ENCODE measurements at regions not wholly inside any gene's neighbourhood (a gene's known extent, or its start where the extent isn't known, plus 50 kb on each side); places are given as distances from the start of the nearest gene placed in this dataset.

DNA sequence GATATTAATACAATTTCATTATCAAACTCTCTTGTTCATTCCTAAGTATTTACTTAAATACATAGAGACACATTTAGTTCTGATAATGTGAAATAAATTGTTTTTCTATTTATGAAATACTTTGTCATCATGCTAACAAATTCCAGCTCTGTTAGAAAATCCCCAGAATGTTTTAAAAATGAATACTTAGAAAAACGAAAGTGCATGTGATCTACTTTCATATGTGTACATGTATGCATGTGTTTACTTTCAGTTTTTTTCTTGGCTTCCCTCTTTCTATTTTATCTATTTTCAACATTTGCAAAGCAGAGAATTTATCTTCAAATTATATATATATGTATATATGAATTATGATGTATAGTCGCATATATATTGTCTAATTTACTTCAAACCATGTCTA, 1110.0 kb upstream of the PCDH20 start:
- H3K4me3 ChIP-seq (ENCODE audit: low read depth, low read length), result no peak overlapping the region
- TF ChIP-seq, protein P1, sequence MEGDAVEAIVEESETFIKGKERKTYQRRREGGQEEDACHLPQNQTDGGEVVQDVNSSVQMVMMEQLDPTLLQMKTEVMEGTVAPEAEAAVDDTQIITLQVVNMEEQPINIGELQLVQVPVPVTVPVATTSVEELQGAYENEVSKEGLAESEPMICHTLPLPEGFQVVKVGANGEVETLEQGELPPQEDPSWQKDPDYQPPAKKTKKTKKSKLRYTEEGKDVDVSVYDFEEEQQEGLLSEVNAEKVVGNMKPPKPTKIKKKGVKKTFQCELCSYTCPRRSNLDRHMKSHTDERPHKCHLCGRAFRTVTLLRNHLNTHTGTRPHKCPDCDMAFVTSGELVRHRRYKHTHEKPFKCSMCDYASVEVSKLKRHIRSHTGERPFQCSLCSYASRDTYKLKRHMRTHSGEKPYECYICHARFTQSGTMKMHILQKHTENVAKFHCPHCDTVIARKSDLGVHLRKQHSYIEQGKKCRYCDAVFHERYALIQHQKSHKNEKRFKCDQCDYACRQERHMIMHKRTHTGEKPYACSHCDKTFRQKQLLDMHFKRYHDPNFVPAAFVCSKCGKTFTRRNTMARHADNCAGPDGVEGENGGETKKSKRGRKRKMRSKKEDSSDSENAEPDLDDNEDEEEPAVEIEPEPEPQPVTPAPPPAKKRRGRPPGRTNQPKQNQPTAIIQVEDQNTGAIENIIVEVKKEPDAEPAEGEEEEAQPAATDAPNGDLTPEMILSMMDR (IDR thresholded peaks at IDR 0.05; ENCODE audit: insufficient read depth, low read depth, low read length, missing control alignments), result no peak
- DNase-seq (ENCODE audit: low read depth), result no peak

DNA sequence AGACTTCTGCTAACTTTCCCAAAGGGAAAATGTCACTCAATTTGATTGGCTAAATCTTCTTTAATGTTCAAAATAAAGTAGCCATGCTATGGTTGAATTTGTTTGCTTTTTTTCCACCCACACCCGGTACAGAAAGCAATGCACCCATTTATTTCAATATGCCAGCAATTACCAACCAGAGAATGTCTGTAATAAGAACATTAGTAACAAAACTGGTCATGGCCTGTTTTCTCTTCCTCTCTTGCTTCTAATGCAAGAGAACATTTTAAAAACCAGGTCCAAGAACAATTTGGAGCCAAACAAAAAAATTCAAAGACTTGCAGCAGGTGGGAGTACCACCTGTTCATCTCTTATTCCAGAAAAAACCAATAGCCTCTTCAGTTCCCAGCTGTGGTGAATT, 1108.8 kb upstream of the PCDH20 start:
- TF ChIP-seq, protein P1 (IDR thresholded peaks at IDR 0.05; ENCODE audit: insufficient read depth, low read depth, low read length, missing control alignments), result no peak
- DNase-seq (ENCODE audit: low read depth), result peak; percentile 11
- H3K4me3 ChIP-seq (ENCODE audit: low read depth, low read length), result no peak overlapping the region

DNA sequence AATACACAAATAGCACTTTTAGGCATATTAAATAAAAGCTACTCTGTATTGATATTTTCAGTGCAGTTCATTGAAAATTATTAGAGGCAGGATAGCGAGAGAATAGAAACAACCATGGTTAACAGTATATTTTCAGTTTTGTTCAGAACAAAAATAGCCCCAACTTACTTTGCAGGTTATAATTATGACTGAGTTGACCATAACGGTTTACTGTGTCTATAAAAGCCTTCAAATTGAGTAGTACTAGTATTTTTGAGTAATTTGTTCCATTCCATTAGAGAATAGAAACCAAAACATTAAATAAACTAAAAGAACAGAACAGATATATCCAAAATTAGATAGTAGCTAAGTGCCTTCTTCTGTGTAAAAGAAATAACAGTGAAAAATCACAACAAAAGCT, 1108.4 kb upstream of the PCDH20 start:
- TF ChIP-seq, protein P1 (IDR thresholded peaks at IDR 0.05; ENCODE audit: insufficient read depth, low read depth, low read length, missing control alignments), result no peak
- H3K4me3 ChIP-seq (ENCODE audit: low read depth, low read length), result no peak overlapping the region
- peak; percentile 46 for DNase-seq (ENCODE audit: low read depth)

DNA sequence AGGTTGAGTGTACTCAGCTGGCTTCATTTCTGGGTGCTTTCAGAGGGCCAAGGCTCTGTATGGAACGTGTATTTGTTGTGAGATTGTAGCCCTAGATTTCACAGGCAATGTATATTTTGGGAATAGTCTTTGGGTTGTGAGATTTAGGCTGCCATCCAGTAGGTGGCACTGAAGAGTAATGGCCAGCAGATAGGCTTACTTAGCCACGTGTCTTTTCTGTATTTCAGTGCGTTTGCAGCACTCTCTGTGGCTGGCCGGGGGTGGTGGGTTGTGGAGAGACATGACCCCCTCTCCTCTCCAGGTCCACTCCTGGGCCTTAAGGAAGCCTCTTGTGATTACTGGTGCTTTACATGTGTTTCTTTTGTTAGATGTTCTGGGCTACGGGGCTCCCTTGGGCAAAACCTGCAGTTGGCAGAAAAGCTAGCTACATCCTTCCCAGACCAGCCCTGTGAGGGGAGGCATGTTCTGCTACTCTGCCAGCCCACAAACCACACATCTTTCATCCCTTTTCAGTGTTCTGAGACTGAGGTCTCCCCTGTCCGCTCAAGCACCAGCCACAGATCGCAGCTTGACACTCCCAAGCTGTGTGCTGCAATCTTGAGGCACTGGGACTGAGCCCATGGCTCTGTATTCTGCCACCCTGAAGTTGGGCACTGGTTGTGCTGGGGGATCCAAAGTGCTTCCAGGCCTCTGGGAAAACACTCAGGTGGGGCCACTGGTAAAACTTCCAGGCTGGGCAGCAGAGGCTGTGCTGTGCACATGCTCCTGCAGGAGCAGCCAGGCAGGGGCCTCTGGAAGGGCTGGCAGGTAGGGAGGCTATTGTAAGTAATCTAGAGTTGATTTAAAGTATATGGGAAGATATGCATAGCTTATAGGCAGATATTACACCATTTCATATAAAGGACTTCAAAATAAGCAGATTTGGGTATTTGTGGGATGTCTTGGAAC, 1096.8 kb upstream of the PCDH20 start:
- TF ChIP-seq, protein P1 (IDR thresholded peaks at IDR 0.05; ENCODE audit: insufficient read depth, low read depth, low read length, missing control alignments), result peak; percentile 81
- peak overlapping the region; percentile 3; the same call in 1 of the 2 replicates for H3K4me3 ChIP-seq (ENCODE audit: low read depth, low read length)
- DNase-seq (ENCODE audit: low read depth), result peak; percentile 80

DNA sequence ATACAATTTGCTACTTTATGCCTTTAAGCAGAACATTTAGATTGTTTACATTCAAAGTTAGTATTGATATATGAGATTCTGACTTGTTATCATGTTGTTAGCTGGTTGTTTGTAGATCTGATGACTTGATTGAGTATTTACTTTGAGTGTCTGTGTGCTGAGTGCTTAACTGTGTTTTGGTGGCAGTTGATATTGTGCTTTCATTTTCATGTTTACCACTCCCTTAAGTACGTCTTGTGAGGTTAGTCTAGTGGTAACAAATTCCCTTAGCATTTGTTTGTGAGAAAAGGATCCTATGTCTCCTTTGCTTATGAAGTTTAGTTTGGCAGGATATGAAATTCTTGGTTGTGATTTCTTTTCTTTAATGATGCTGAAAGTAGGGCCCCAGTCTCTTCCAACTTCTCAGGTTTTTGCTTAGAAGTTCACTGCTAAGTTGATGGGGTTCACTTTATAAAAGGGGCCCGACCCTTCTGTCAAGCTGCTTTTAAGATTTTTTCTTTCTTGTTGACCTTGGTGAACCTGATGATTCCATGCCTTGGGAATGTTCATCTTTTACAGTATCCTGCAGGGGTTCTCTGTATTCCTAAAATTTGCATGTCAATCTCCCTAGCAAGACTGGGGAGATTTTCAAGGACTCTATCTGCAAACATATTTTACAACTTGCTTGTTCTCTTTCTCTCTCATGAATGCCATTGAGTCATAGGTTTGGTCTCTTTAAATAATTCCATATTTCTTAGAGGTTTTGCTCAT, 1095.4 kb upstream of the PCDH20 start:
- TF ChIP-seq, protein P1 (IDR thresholded peaks at IDR 0.05; ENCODE audit: insufficient read depth, low read depth, low read length, missing control alignments), result no peak
- peak overlapping the region; percentile 21; the same call in 1 of the 2 replicates for H3K4me3 ChIP-seq (ENCODE audit: low read depth, low read length)

DNA sequence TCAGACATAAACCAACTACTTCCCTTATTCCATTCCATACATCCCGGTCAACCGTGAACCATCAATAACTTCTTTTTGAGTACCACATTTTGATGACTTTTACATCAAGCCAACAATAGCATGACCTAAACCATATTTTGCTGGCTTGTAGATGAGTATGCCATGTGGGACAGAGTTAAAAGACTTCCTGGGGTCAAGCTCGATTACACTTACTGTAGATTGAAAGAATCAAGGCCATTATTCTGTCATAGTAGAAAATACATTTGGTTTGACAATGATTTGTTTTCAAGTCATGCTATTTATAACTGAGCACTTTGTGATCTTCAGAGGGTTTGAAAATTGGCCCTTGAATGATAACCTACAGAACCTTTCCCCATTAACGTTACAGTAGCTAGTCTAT, 1086.9 kb upstream of the PCDH20 start:
- H3K4me3 ChIP-seq (ENCODE audit: low read depth, low read length), result no peak overlapping the region
- TF ChIP-seq, protein P1 (IDR thresholded peaks at IDR 0.05; ENCODE audit: insufficient read depth, low read depth, low read length, missing control alignments), result no peak
- no peak for DNase-seq (ENCODE audit: low read depth)

More for the DNA sequence above, 1095.4 kb upstream of the PCDH20 start:
- DNase-seq (ENCODE audit: low read depth), result peak; percentile 59
